Spleen (tissue), 11 donors: ENCODE measurements at regions not wholly inside any gene's neighbourhood (a gene's known extent, or its start where the extent isn't known, plus 50 kb on each side); places are given as distances from the start of the nearest gene placed in this dataset.

ENCODE experiments used
- DNase-seq: peaks from one replicate; pipeline ENCODE4 v3.0.0-alpha.2; 2020
- H3K27ac ChIP-seq, 8 donors: fragments of 200-600 bp; sonication (generic) in 7 of 8; 1 replicate in 4 of 8; 2 replicates in 4 of 8; pipeline versions ENCODE4 v1.5.0 to v1.8.0; 2016 to 2021; ENCODE audit warnings: inconsistent platforms in 4 of 8, mild to moderate bottlenecking in 4 of 8, moderate library complexity in 1 of 8
- H3K27me3 ChIP-seq, 7 donors: fragments of 200-600 bp; sonication (generic) in 6 of 7; replicated peaks in 1 of 7; 1 replicate in 4 of 7; 2 replicates in 3 of 7; pipeline versions ENCODE4 v1.5.0 to v1.8.0; 2016 to 2021; ENCODE audit warnings: inconsistent platforms in 3 of 7, mild to moderate bottlenecking in 1 of 7
- H3K36me3 ChIP-seq, 6 donors: fragments of 200-600 bp; sonication (generic) in 5 of 6; 1 replicate in 4 of 6; 2 replicates in 2 of 6; pipeline versions ENCODE4 v1.5.0 to v1.8.0; 2016 to 2021; ENCODE audit warnings: inconsistent platforms in 2 of 6
- H3K4me1 ChIP-seq, 6 donors: fragments of 200-600 bp; sonication (generic) in 5 of 6; 1 replicate in 3 of 6; 2 replicates in 3 of 6; pipeline versions ENCODE4 v1.5.0 to v1.8.0; 2016 to 2021; ENCODE audit warnings: inconsistent platforms in 3 of 6
- H3K4me3 ChIP-seq, 8 donors: fragments of 200-600 bp; sonication (generic) in 7 of 8; 1 replicate in 4 of 8; 2 replicates in 4 of 8; pipeline versions ENCODE4 v1.5.0 to v1.8.0; 2016 to 2021; ENCODE audit warnings: inconsistent platforms in 4 of 8, mild to moderate bottlenecking in 4 of 8, moderate library complexity in 2 of 8
- H3K9me3 ChIP-seq, 8 donors: fragments of 200-600 bp; sonication (generic) in 7 of 8; 1 replicate in 4 of 8; 2 replicates in 4 of 8; pipeline versions ENCODE4 v1.5.0 to v1.8.0; 2016 to 2021; ENCODE audit warnings: inconsistent platforms in 4 of 8
- CTCF ChIP-seq, 11 experiments: fragments of 200-600 bp in 7 of 11; fragments of 450-650 bp in 4 of 11; sonication (generic) in 4 of 11; IDR thresholded peaks in 8 of 11; conservative IDR thresholded peaks in 3 of 11; 1 replicate in 7 of 11; 2 replicates in 4 of 11; pipeline versions ENCODE4 v1.4.0 to v1.8.0; 2016 to 2021; ENCODE audit warnings: antibody characterized with exemption in 11 of 11, inconsistent platforms in 4 of 11, mild to moderate bottlenecking in 1 of 11
- POLR2A ChIP-seq, 3 donors: fragments of 450-650 bp; IDR thresholded peaks; one replicate each; pipeline ENCODE4 v1.5.1; 2017; ENCODE audit warnings: antibody characterized with exemption in 3 of 3, mild to moderate bottlenecking in 1 of 3
- POLR2AphosphoS5 ChIP-seq, 3 donors: sonication (generic); formaldehyde crosslinking; IDR thresholded peaks; one replicate each; pipeline ENCODE4 v1.5.1; 2017; ENCODE audit warnings: antibody characterized with exemption in 3 of 3
- WGBS, 5 donors: extraction: QIAGEN DNeasy Blood & Tissue Kit in 3 of 5; methylation state at CpG; one replicate each; pipeline versions ENCODE4 v1.1.5 to v1.1.7; 2013 to 2018; 5-methylcytosine and 5-hydroxymethylcytosine counted together
- intact Hi-C: fragments of 100-400 bp; cut with DNase I; formaldehyde crosslinking; loops from one replicate; pipeline ENCODE4 v1.15.0; 2023; ENCODE audit warnings: low total_unique reads
- donor health status: healthy with polysubstance abuse.
- donor health status: DM: no; HTN: no; CAD: no; lungs with moderate emphysema.
- donor health status: DM: no; HTN: no; CAD: no.
- donor health status: Bipolar disorder and iron deficiency.
- donor health status: healthy.
- donor health status: DM: no; HTN: no; CAD: no.
- donor health status: DM: yes; HTN: yes; CAD: no.

DNA sequence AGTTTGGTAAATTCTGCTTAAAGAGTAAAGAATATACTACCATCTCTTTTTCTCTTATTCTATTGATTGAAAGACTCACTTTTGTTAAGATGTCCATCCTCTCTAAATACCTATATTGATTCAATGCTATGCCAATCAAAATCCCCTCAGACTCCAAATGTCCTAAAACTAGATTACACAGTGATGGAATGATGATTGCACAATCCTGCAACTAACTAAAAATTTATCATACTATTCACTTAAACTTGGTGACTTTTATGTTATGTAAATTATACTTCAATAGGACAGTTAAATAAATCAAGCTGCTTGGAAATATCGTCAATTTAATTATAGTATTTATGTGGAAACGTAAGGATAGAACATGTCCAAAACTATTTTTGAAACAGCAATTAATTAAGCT, 2765.1 kb upstream of the PCDH20 start:
- intact Hi-C loops = no loop called here
- no peak for DNase-seq
- H3K36me3 ChIP-seq = no peaks in the 10 kb centered on the region
- H3K4me3 ChIP-seq = no peak overlapping the region
- H3K27me3 ChIP-seq = no peaks in the 10 kb centered on the region
- H3K9me3 ChIP-seq = peaks cover 0 to 6% (median 0%) of the 10 kb centered on the region in 8 donors
- TF ChIP-seq CTCF (IDR thresholded peaks at IDR 0.05 in 8 of 11, conservative IDR thresholded peaks at IDR 0.05 in 3 of 11) (no peak), POLR2AphosphoS5 (IDR thresholded peaks at IDR 0.05) (no peak), POLR2A (IDR thresholded peaks at IDR 0.05) (no peak)
- no peak overlapping the region for H3K27ac ChIP-seq
- WGBS, 5 donors = 85 to 93% (median 90%) methylated on average over 2 of the region's 2 CpGs
- no peaks in the 10 kb centered on the region for H3K4me1 ChIP-seq

DNA sequence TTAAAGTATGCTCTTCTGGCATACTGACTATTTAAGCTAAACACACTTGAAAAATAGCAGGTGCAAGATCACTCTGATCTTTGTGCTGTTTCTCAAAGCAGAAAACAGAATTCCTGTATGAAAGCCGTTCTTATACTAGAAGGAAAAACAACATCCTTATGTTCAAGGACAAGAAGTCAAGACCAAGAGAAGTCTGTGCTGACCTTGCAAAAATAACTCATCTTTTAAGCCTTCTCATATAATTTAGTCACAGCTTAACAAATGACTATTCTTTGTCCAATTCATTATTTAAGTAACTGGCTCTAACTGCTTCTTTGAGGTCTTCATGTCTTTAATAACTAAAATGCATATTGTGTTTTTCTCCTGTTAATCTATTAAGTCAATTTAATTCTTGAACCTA, 2750.2 kb upstream of the PCDH20 start:
- intact Hi-C loops = no loop called here
- peaks cover 0 to 7% (median 0%) of the 10 kb centered on the region in 8 donors for H3K9me3 ChIP-seq
- no peaks in the 10 kb centered on the region for H3K4me1 ChIP-seq
- H3K27me3 ChIP-seq = no peaks in the 10 kb centered on the region
- no peak overlapping the region for H3K27ac ChIP-seq
- DNase-seq = no peak
- no peak overlapping the region for H3K4me3 ChIP-seq
- TF ChIP-seq POLR2A (IDR thresholded peaks at IDR 0.05) (no peak), CTCF (IDR thresholded peaks at IDR 0.05 in 8 of 11, conservative IDR thresholded peaks at IDR 0.05 in 3 of 11) (no peak), POLR2AphosphoS5 (IDR thresholded peaks at IDR 0.05) (no peak)
- 45 to 72% (median 62%) methylated on average over 1 of the region's 1 CpG for WGBS, 5 donors
- H3K36me3 ChIP-seq = no peaks in the 10 kb centered on the region

DNA sequence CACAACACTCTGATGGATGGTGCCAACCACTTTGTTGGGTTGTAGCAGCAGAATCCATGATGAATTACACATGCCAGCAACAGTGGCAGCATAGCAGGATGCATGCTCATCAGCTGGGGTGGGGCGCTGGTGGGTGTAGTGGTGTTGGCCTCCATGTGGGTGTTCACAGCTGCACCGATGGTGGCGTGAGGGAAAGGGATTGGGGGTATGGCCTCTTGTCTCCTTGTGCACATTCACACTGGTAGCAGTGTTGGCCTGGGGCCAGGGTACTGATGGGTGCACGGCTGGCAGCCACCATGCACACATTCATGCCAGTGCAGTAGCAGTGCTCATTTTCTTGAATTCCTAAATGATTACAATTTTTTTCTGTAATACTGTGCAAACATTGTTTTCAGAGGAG, 2748.8 kb upstream of the PCDH20 start:
- peaks cover 0 to 7% (median 0%) of the 10 kb centered on the region in 8 donors for H3K9me3 ChIP-seq
- no peaks in the 10 kb centered on the region for H3K27me3 ChIP-seq
- no peak overlapping the region for H3K27ac ChIP-seq
- no peaks in the 10 kb centered on the region for H3K36me3 ChIP-seq
- no peak overlapping the region for H3K4me3 ChIP-seq
- peak; percentile 34 for DNase-seq
- no peak for TF ChIP-seq CTCF (IDR thresholded peaks at IDR 0.05 in 8 of 11, conservative IDR thresholded peaks at IDR 0.05 in 3 of 11)
- TF ChIP-seq POLR2AphosphoS5 (IDR thresholded peaks at IDR 0.05) = no peak
- TF ChIP-seq POLR2A (IDR thresholded peaks at IDR 0.05) = no peak
- H3K4me1 ChIP-seq = no peaks in the 10 kb centered on the region
- intact Hi-C loops = no loop called here
- 80 to 94% (median 91%) methylated on average over 4 of the region's 4 CpGs for WGBS, 5 donors

DNA sequence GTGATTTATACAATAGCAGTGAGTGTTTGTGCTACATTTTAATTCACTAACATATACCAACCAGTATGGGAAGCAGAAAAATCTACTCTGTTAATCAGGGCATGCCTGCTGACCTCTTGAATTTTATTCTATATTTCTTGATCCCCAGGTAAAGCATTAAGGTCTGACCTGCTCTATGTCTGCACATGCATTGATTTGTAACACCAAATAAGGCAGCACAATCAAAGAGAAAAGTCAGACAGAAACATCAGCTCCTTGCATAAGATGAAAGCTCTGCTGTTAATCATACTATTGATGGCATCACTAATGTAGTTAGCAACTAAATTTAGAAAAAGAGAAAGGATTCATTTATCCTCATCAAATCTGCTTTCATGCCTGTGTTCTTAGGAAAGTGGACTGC, 2744.8 kb upstream of the PCDH20 start:
- Histone ChIP-seq H3K36me3 (no peaks in the 10 kb centered on the region), H3K9me3 (peaks cover 0 to 7% (median 0%) of the 10 kb centered on the region in 8 donors), H3K4me1 (no peaks in the 10 kb centered on the region), H3K27ac (no peak overlapping the region), H3K27me3 (no peaks in the 10 kb centered on the region), H3K4me3 (no peak overlapping the region)
- DNase-seq = no peak
- TF ChIP-seq CTCF (IDR thresholded peaks at IDR 0.05 in 8 of 11, conservative IDR thresholded peaks at IDR 0.05 in 3 of 11) (no peak), POLR2A (IDR thresholded peaks at IDR 0.05) (no peak), POLR2AphosphoS5 (IDR thresholded peaks at IDR 0.05) (no peak)
- intact Hi-C loops = no loop called here
